Fibroblast of upper back skin (primary cell): ENCODE measurements at regions not wholly inside any gene's neighbourhood (a gene's known extent, or its start where the extent isn't known, plus 50 kb on each side); places are given as distances from the start of the nearest gene placed in this dataset.
A peak's percentile ranks its signal among the peaks of the same experiment; 100 is the strongest.

ENCODE experiments used
- DNase-seq: peaks from one replicate; pipeline ENCODE4 v3.0.0-alpha.2; 2013

DNA sequence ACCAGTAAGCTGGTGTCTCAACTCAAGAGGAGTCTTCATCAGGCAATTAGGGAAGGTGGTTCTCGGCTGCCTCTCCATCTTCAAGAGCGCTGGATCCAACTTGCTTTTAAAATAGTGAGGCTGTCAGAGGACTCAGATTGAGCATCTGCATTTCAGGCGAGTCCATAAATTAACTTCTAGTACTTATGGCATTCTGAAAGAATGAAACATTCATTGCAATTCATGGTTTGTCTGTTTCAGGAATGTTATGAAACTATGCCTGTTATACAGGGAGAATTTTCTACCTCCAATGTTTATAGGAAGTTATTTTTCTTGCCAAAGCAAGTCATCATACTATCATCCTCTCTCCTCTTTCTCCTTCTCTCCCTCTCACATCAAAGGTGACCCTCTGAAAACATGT is 883.2 kb downstream of the SLC4A3 start:
- peak; percentile 81 for DNase-seq

DNA sequence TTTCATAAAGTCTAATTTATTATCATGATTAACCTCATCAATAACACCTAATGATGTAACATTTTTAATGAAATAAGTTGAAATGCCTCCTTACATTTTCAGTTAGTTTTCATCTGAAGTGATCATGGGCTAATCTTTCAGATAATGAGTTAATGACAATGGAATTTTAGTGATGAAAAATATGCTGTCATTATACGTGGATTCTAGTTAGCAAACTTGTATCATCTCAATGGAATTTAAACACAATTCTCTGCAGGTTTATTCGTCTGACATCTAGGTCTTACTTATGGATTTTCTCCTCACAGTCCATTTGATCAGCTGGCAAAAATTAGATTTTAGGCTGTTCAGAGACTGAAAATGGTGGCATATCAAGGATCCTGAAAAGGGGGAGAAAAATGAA is 885.0 kb downstream of the SLC4A3 start:
- peak; percentile 81 for DNase-seq

DNA sequence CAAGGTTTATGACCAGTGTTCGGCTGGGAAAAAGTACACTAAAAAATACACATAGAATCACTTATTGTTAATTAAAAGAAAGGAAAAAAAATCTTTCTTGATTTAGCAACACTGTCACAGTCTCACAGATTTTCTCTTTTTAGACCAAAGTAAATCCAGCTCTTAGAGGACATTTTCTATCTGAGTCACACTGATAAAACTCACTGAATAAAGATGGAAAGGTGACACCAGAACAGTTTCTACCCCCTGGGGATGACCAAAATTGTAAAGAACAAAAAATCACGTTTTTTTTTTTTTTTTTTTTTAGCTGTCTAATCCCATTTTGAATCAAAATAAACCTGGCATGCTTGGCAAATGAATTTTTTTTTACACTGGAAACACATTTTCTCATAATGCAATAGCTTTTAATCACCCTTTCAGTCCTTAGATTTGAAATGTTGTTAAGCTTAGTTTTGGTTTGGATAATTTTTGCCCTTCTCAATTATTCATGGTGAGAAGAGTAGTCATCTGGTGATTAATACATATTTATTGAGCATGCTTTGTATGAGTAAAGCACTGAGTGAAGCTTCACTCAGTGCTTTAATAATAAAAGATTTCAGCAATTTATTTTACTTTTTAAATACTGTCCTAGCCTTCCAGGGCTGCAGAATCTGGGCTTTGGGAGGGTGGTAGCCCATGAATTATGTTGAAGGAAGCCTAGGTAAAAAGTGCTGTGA is 886.3 kb downstream of the SLC4A3 start:
- no peak for DNase-seq

DNA sequence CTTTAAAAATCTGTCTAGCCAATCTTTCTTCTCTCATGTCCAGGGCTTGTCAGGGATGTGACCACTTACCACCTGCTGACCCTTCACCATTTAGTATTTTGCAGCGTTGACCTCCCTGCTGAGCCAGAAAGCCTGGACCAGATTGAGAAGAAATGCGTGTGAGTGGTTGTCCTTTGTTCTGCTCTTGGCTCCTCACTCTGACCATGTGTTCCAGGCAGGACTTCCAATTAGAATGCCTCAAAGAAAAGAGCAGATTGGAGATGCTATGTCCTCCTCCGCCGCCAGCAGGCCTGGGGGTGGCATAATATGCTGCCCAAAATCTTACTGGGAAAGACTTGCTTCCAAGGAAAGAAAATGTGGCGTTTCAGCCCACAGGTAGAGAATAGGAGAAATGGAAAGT is 894.1 kb downstream of the SLC4A3 start:
- DNase-seq = no peak

DNA sequence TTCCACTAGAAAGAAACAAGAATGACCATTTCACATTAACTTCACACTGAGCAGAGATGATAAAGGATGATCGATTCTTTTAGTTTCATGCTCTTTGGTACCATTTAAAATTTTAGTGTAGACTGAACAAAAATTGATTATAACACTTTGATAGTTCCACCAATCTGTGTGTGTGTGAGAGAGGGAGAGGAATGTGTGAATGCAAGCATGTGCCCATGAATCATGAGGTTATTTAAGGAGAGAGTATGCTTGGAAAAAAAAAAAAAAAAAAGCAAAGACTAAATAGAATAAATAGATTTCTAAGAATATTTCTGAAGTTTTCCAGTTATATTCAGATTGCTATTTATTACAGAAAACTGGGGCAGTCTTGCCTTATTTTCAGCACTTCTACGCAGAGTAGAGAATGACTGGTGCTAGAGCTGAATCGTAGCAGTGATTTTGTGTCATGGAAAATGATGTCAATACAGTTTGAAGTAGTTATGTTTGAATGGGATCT is 900.8 kb downstream of the SLC4A3 start:
- DNase-seq = peak; percentile 34

DNA sequence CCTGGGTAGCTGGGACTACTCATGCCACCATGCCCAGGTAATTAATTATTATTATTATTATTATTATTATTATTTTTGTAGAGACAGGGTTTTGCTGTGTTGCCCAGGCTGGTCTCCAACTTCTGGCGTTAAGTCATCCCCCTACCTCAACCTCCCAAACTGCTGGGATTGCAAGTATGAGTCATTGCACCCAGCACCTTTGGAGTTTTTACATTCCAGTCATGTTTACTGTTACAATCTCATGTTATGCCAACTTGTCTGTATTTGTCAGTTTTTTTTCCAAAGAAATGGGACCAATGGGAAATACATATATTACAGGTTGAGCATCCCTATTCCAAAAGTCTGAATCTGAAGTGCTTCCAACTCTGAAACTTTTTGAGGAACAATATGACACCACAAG is 903.8 kb downstream of the SLC4A3 start:
- no peak for DNase-seq

DNA sequence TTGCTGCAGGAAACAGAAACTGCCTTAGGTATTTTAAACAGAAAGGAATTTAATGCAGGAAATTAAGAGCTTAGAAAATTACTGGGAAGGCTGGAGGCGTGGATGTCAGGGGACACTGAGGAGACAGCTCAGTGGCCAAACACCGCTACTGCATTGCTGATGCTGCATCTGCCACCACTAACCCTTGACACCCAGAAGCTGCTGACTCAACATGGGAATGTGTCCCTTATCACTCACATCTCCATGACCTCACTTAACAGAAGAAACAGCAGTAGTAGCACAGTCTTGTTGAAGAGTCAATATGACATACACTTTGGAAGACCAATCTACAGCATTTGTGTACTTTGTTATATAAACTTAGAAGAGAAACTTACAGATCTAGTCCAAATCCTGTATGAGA is 906.1 kb downstream of the SLC4A3 start:
- DNase-seq = no peak

DNA sequence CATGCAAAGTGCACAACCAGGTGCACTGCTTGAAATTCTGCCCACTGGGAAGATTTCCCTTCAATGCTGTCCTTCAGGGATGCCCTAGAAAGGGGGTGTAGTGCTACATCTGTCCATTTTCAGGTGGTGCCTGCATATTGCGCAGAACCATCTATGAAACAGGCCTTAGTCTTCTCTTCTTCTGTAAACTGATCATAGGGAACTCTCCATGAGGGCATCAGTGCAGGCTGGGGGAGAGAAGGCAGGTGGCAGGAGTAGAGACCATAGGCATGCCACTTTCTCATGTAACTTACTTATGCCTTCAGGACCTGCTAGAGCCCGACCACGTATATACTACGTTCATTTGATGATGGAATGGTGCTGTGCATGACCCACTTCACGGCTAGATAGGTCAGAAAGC is 912.1 kb downstream of the SLC4A3 start:
- DNase-seq = no peak

DNA sequence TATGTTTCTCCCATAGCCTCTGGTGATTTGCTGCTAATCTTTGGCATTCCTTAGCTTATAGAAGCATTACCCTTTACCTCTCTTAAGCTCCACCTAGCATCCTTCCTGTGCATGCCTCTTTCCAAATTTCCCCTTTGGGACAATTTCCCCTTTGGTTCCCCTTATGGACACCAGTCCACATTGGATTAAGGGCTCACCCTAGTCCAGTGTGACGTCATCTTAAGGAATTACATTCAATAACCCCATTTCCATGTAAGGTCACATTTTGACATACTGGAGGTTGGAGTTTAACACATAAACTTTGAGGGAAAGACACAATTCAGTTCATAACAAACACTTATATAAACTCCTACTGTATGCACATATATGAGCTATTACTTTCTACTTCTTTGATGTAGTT is 916.6 kb downstream of the SLC4A3 start:
- DNase-seq = no peak

DNA sequence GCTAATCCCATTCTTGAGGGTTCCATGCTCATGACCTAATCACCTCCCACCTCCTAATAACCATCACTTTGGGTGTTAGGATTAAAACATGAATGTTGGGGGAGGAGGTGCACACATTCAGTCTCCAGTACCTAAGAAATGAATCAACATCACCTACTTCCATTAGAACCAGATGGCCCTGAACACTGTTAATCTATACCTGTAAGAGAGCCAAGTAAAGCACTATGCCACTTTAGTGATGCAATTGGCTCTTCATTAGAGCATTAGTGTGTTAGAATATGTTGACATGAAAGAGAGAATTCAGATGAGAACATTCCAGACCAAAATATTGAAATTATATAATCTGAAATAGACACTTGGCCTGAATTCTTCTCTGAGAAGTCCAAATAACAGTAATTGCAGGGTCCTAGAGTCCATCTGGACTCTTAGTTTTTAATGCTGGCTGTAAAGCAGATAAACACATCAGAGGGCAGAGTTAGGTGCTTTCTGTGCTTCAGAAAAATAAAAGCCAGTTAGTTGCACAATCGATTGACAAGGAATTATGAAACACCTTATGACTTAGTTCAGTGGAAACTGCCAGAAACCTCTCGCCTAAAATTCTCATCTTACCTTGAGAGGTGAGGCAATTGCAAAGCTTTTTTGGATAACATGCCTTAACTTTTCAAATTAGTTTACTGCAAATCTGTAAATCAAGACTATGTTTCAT is 923.7 kb downstream of the SLC4A3 start:
- DNase-seq = no peak

DNA sequence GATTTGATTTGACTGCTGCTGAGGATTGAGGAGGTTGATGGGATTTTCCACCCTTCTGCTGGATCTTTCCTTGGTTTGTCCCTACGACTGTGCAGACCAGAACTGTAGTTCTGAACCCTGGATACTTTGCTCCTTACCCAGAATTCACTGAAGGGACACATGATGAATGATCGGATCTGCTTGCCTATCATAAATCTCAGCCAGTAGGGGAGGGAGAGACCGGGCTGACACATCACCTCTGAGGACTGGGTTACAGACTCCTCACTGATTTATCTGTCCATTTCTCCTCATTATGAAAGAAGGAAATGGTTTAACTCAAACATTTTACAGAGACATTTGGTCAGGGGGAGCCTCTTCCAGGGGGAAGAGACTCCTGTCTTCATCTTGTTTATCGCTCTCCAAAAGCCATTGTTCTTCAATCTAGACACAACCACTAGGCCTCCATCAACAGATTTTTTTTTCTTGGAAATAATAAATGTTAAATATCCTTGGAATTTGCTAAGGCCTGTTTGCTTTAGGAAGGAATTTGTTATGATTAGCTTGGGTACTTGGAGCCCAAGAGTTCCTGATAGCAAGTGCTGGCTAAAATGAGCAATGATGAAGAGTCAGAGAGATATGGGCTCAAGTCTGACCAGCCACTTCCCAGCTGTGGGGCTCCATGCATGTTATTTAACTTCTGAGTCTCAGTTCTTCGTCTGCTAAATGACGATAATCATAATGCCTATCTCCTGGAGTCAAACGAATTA is 925.5 kb downstream of the SLC4A3 start:
- peak; percentile 30 for DNase-seq

DNA sequence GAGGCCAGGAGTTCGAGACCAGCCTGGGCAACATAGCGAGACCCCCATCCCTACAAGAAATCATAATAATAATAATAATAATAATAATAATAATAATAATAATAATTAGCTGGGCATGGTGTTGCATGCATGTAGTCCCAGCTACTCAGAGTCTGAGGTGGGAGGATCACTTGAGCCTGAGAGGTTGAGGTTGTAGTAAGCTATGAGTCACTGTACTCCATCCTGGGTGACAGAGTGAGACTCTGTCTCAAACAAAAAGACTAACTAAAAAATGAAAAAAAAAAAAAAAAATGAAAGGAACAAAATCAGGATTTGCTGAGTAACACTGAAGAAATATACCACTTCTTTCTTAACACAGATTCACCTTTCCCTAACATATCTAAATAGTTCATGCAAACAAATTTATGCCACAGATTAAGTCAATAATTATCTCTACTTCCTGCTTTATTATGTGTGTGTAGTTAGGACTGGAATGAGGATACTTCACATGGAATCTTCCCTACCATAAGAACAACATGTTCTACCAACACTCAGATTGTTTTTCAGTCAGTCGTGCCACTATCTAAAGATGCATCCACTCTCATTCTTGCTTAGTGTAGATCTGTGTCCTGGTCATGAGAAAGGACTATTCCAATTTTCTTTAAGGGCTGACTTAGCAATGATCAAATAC is 928.7 kb downstream of the SLC4A3 start:
- DNase-seq = peak; percentile 23

DNA sequence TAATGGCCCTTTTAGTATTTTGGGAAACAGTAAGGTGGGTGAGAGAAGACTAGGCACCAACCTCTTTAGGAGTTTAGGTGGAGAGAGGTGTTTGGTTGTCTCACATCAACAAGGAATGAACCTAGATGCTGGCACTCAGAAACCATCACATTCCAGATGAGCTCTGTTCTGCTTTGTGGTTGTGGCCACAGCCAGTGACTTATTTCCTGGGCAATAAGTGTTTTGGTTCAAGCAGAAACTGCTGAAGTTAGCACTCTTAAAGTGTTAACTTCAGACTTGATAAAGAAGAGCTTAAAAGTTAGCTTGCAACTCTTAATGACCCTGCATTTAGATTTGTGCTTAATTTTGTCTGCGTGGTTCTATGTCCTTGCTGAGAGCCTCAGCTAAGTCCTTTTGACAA is 929.2 kb downstream of the SLC4A3 start:
- DNase-seq = peak; percentile 70

DNA sequence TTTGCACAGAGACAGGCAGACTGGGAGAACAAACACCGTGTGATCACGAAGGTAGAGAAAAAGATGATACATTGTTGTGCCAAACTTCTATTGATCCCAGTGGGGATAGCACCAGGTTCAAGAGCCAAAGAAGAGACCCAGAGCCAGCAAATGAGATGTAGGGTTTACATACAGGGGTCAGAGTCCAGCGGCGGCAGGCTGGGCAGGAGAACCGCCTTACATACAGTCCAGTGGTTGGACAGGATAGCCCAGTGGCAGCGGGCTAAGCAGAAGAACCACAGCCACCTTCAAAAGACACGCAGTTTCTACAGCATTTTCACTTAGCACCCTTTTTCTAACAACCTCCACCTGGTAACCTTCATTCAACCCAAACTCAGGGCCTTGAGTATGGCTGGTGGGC is 932.8 kb downstream of the SLC4A3 start:
- no peak for DNase-seq

DNA sequence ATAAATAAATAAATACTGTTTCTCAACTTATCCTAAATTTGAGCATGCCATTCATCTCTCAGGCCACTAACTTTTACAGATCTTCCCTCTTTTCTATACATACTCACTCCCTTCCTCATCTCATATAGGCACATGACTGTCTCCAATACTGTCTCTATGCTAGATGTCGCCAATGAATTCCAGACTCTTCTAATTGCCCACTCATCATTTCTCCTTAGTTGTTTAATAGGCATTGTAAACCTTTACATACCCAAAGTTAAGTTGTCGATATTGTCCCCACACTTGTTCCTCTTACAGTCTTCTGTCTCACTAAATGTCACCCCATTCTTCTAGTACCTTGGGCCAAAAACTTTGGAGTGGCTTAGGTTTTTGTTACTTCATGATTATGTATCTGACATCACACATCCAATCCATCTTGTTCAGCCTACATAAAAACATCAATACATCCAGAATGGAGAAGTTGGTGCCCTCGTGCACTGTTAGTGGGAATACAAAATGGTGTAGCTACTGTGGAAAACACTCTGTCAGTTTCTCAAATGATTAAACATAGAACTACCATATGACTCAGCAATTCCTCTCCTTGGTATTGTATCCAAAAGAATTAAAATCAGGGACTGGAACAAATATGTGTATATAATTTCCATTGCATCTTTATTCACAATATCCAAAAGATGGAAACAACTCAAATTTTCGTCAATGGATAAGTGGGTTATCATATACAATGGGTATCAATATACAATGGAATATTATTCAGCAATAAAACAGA is 935.1 kb downstream of the SLC4A3 start:
- no peak for DNase-seq

DNA sequence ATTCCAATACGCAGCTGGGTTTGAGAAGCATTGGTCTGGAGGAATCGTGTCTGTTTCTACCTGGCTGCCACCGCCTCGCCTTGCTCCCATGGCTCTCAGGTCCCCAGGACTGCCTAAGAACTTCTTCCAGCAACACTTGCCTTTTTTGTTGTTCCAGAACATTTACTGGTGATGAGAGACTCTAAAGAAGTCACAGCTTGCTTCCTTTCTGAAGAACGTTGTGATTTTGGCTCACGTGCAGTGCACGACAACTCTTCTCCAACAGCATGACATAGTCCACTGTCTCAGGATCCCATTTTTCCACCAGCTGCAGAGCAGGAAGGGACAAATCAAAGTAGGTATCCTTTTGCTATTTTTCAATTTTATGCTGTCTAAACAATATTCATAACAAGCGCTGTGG is 940.9 kb downstream of the SLC4A3 start:
- no peak for DNase-seq

DNA sequence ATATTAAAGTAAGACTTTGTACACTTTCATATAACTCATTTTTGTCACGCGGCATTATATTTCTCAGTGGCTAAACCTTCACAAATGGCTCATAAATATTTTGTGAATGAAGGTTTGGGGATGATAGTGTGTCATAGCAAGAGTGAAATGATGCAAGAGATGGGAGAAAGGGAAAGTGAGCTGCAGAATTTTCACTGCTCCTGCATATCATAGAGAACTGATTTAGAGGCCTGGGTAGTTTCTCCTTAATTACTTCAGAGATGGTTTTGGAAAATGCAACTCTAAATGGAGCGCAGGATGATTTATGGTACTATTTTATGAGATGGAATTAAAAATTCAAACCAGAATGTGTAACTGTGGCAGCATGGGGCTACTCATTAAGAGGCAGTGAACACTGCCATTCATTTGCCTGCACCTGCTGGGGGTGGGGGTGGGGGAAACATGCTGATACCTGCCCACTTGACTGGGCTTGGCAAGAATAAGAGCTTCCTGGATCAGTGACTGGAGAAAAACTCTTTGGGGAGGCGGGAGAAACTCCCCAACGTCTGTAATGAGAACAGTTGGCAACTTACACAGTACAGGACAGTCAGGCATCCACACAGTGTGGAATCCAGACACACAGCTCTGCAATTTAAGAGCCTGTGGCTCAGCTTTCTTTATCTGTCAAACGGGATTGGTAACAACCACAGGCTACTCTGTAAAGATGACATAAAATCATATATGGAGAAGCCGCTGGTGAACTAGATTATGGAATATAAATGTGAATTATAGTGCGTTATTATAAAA is 941.9 kb downstream of the SLC4A3 start:
- DNase-seq = no peak

DNA sequence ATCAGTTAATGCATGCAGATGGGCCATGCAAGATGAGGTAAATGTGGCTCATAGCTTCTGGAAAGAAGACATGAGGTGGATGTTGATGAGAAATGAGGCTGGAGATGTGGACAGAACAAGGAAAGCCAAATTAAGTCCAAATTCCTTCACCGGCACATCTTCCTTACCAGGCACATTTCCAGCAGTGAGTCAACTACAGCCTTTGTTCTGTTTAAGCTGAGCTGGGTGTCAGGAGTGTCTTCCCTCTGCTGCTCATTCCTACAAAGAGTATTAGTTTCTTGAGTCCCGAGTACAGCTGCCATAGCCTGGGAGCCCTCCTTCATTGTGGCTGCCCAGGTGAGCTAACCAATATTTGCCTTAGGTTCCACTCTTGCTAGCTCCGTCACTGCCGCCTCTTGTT is 945.0 kb downstream of the SLC4A3 start:
- peak; percentile 42 for DNase-seq

DNA sequence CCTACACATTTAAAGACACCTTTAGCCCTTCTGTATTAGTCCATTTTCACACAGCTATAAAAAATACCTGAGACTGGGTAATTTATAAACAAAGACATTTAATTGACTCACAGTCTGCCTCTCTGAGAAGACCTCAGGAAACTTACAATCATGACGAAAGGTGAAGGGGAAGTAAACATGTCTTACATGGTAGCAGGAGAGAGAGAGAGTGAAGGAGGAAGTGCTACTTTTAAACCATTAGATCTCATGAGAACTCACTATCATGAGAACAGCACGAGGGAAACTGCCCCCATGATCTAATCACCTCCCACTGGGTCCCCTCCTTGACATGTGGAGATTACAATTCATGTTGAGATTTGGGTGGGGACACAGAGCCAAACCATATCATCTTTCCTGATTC is 946.6 kb downstream of the SLC4A3 start:
- no peak for DNase-seq

DNA sequence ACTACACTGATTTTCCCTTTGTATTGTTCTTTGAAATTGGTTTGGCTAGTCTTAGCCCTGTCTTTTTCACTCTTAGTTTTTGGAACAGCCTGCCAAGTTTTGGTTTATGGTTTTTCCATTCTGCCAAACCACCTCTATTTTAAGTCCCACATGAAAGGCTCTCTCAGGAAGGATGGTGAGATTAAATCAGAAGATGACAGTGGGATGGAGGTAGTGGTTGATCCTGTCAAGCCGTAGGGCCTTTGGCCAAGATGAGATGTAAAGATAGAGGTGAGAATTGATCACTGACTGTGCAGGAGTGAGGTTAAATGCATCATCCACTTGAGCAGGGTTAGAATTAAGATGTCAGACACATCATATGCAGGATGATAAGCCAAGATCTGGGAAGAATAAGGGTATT is 948.5 kb downstream of the SLC4A3 start:
- peak; percentile 72 for DNase-seq

DNA sequence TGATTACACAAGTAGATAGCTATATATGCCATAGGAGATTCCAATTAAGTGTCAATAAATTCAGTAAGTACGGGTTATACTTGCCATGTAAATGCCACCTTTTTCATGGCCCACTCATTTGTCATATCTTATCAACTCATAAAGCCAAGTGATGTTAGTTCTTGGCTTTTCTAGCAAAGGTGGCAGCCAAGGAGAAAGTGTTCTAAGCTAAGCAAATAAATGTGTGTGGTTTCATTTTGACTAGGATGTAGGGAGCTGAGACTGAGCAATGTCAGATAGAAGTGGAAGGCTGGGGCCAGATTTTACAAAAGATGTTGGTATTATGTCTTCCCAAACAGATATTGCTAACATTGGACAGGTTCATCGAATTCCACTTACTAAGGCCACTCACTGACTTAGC is 952.0 kb downstream of the SLC4A3 start:
- no peak for DNase-seq

DNA sequence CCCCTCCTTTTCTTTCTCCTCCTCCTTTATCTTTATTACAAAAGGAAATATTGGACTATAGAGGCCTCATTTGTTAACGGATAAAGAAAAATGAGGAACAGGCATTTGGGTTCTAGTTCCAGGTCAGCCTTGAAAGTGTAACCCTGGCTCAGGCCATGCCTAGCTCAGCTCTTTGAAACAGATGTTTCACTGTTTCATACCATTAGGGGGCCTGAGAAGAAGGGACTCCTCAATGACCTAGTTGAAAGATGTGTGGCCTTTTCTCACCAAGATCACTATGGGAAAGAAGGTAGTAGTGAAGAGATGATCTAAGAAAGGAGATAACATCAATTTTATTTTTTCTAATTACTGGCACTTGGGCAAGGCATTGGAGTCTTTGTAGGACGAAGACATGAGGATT is 952.7 kb downstream of the SLC4A3 start:
- no peak for DNase-seq
